ENCODE measurements at regions not wholly inside any gene's neighbourhood (a gene's known extent, or its start where the extent isn't known, plus 50 kb on each side); places are given as distances from the start of the nearest gene placed in this dataset.

GRCh38 chr22:49377306-49377705 is 450.4 kb downstream of the BRD1 start:
- TF ChIP-seq CTCF (IDR thresholded peaks at IDR 0.05) (no peak), POLR2A (IDR thresholded peaks at IDR 0.05) (no peak), EP300 (IDR thresholded peaks at IDR 0.05) (no peak)
